GM18520 (cell line): ENCODE measurements at regions not wholly inside any gene's neighbourhood (a gene's known extent, or its start where the extent isn't known, plus 50 kb on each side); places are given as distances from the start of the nearest gene placed in this dataset.
"Not testable (repeated sequence)": the region's sequence is repeated elsewhere in the genome, so short reads cannot be mapped to it uniquely, and the experiment has no call there.

Experiments used
- ATAC-seq: cut with Tn5 transposase; IDR thresholded peaks from one replicate; pipeline ENCODE4 v1.9.1; 2021; ENCODE audit not compliant: unreplicated experiment

- no peak for ATAC-seq
Measured at GRCh38 chr2:142582317-142582716, 295.1 kb upstream of the KYNU start.

DNA sequence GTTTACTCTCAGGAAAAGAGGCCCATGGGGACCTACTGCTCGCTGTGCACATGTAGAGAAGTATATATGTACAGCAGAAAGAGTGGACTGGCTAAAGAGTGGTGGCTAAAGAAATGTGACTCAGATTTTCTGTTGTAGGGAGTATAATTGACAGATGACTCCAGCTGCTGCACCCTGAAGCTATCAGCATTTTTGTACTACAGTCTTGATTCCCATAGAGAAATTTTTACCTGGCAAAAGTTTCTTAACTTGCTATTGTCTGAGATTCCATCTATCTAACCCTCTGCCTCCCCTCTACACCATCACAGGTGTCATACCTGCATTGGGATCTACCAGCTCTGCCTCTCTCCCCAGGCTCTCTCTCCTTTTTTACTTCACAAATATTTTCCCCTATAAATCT, 296.0 kb upstream of the KYNU start:
- ATAC-seq, result no peak

DNA sequence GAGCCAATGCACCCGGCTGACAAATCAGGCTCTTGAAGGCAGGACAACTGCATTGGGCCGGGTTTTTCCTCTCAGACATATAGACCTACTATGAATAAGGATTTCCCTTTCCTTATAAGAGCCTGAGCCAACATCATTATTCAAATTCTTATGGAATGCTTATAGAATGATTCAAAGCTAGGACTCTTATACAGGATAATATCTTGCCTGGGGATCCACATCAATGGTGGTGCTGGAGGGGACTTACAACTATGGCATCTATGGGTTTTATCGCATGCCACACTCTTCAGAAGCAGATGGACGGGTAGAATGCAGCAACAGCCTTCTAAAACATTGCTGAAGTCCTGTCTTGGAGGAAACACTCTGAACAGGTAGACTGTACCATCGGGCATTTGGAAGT, 296.8 kb upstream of the KYNU start:
- ATAC-seq, result no peak

DNA sequence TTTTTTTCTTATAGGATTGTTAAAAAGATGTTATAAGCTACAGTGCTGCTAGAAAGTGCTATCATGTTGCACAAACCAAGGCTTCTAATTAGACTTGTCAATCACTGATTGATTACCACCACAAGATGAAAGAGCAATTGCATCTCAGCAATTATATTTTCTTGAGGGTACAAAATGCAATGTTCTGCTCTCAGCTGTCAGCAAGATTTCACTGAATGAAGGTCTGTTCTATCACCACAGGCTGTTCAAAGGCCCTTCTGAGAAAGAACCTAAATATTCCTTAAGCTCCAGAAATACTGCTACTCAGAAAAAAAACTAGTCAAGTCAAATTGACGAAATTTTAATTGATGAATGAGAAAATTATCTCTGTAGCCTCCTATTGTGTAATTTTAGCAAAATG, 301.9 kb upstream of the KYNU start:
- no peak for ATAC-seq

GRCh38 chr2:142574388-142574787, 303.1 kb upstream of the KYNU start:
- no peak for ATAC-seq

DNA sequence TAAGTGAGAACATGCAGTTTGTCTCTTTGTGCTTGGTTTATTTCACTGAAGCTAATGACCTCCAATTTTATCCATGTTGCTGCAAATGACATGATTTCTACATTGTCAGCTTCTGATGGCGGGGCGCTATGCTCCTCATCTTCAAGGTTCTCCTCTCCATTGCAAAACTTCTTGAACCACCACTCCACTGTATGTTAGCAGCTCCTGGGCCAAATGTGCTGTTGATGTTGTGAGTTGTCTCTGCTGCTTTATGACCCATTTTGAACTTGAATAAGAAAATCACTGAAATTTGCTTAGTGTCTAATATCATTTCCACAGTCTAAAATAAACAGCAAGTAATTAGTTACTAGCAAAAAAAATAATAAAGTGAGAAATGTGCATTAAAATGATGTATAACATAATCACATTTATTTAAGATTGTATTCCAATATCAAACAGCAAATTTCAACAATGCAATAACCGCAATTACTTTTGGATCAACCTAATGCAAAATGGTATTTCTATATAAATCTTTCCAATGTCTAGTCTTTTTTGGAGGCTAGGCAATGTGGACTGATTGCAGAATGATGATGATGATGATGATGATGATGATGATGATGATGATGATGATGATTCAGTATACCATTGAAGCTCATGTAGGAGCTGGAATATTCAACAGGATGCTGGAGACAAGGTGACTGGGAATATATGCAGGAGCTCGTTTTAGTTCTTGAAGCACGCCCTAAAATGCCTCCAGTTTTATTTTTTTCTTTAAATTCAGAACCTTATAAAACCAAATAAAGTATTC, 304.9 kb upstream of the KYNU start:
- ATAC-seq, result no peak

- no peak for ATAC-seq
Measured at GRCh38 chr2:142571934-142572333, 305.5 kb upstream of the KYNU start.

- ATAC-seq, result no peak
Measured at GRCh38 chr2:142562900-142563299, 314.6 kb upstream of the KYNU start.

- no peak for ATAC-seq
Measured at GRCh38 chr2:142561656-142562055, 315.8 kb upstream of the KYNU start.

DNA sequence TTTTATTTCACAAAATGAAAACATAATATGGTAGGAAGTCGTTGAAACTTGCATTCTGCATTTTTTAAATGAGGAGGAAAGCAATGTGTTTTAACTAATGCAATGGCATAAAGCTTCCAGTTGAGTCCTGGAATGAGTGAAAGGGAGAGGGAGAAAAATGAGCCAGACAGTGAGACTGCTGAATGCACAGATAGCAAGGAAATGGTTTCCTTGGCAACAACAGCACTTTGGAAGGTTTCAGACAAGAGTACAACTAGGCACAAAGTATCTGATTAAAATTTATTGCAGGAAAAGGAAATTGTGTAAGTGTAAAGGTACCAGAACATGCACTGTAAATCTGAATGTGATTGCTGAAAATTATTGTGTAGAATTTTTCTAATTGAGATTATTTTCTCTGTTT, 320.1 kb upstream of the KYNU start:
- ATAC-seq, result no peak

GRCh38 chr2:142545999-142546398, 331.5 kb upstream of the KYNU start:
- not testable (repeated sequence) for ATAC-seq

- no peak for ATAC-seq
Measured at GRCh38 chr2:142545036-142545435, 332.4 kb upstream of the KYNU start.

- no peak for ATAC-seq
Measured at GRCh38 chr2:142544173-142544572, 333.3 kb upstream of the KYNU start.

- no peak for ATAC-seq
Measured at GRCh38 chr2:142542431-142542910, 335.0 kb upstream of the KYNU start.

DNA sequence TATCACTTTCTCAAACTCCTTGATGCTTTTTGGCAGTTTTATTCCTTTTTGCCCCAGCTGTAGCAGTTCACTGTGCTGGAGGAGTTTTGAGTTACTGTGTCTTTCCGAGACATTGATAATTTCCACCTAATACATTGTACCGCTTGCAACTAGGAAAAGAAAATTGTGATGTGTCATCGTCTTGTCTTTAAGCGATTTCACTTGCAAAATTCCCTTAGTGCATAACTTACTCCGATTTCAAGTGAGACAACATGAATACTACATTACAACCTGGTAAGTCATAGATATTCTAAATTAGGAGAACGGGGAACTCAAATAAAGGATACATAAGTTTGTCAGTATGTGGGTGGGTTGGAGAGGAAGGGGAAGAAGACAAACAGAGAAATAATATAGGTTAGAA, 340.5 kb upstream of the KYNU start:
- ATAC-seq, result no peak

GRCh38 chr2:142536492-142536891, 341.0 kb upstream of the KYNU start:
- ATAC-seq, result no peak

DNA sequence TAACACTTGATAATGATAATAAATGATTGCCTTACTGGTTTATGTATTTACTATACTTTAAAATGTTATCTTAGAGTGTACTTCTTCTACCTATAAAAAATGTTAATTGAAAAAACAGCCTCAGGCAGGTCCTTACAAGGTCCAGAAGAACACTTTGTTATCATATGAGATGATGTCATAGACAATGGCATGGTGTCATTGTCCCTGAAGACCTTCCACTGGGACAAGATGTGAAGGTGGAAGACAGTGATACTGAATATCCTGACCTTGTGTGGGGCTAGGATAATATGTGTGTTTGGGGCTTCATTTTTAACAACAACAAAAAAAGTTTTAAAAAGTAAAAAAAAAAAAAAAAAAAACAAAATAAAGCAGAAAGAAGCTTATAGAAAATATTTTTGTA, 342.2 kb upstream of the KYNU start:
- no peak for ATAC-seq

DNA sequence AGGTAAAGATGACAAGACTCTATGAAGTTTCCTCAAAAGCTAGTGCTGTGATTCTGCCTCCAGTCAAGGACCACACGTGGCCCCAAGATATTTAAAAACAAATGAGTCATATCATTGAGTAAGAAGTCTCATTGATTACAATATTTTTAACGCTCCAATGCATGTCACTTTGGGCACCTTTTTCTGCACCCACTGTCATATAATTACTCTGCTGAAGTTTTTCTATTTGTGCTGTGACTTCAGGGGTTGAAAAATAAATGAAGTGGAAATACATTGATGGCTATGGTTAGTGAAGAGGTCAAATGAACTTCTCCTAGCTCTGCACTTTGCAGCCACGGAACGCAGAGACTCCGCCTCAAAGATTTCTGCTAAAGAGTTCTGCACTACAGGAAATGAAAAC, 344.3 kb upstream of the KYNU start:
- no peak for ATAC-seq

GRCh38 chr2:142531377-142531776, 346.1 kb upstream of the KYNU start:
- ATAC-seq, result no peak

- ATAC-seq, result no peak
Measured at GRCh38 chr2:142525720-142526119, 351.7 kb upstream of the KYNU start.

- no peak for ATAC-seq
Measured at GRCh38 chr2:142521492-142521891, 356.0 kb upstream of the KYNU start.

- ATAC-seq, result no peak
Measured at GRCh38 chr2:142515493-142515892, 362.0 kb upstream of the KYNU start.

DNA sequence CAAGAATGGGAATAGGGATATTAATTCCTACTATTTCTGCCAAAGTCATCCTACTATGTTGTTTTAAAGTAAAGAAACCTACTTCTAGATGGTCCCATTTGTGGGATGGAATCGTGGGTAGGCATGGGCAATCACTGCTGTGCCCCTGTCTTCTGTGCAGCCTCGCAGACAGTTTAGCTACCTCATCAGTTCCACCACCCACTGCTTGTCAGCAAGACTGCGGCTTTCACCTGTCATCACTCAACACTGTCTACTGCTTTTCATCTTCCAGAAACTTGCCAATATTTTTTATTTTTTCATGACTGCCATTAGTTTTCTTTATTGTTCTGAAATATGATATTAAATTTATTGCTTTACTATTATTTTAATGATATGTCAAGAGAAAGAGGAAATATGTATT, 368.1 kb upstream of the KYNU start:
- no peak for ATAC-seq
